Ishikawa (cell line): ENCODE measurements at regions not wholly inside any gene's neighbourhood (a gene's known extent, or its start where the extent isn't known, plus 50 kb on each side); places are given as distances from the start of the nearest gene placed in this dataset.

Source experiments
- CEBPB ChIP-seq: IDR thresholded peaks from 2 replicates; pipeline ENCODE4 v1.6.1; 2012
- CREB1 ChIP-seq: IDR thresholded peaks from 2 replicates; pipeline ENCODE4 v1.6.1; 2012; ENCODE audit warnings: low read depth
- EGR1 ChIP-seq: IDR thresholded peaks from 2 replicates; pipeline ENCODE4 v1.6.1; 2012
- EP300 ChIP-seq: IDR thresholded peaks from 2 replicates; pipeline ENCODE4 v1.6.1; 2012; ENCODE audit warnings: borderline replicate concordance
- FOXM1 ChIP-seq: IDR thresholded peaks from 2 replicates; pipeline ENCODE4 v1.6.1; 2012; ENCODE audit warnings: low read depth, borderline replicate concordance
- NFIC ChIP-seq: IDR thresholded peaks from 2 replicates; pipeline ENCODE4 v1.6.1; 2012
- RAD21 ChIP-seq: IDR thresholded peaks from 2 replicates; pipeline ENCODE4 v1.6.1; 2012; ENCODE audit warnings: low read depth
- REST ChIP-seq: IDR thresholded peaks from 2 replicates; pipeline ENCODE4 v1.6.1; 2012; ENCODE audit warnings: low read depth, mild to moderate bottlenecking
- TAF1 ChIP-seq: IDR thresholded peaks from 2 replicates; pipeline ENCODE4 v1.6.1; 2012; ENCODE audit warnings: low read depth, mild to moderate bottlenecking
- TCF12 ChIP-seq: IDR thresholded peaks from 2 replicates; pipeline ENCODE4 v1.6.1; 2012; ENCODE audit warnings: low read depth
- YY1 ChIP-seq: IDR thresholded peaks from 2 replicates; pipeline ENCODE4 v1.6.1; 2012; ENCODE audit warnings: low read depth
- ZBTB7A ChIP-seq: IDR thresholded peaks from 2 replicates; pipeline ENCODE4 v1.6.1; 2012; ENCODE audit warnings: low read depth
- TF ChIP-seq, protein P1 (sequence below): IDR thresholded peaks from 2 replicates; pipeline ENCODE4 v1.6.1; 2012
- TF ChIP-seq, protein P2 (sequence below): IDR thresholded peaks from 2 replicates; pipeline ENCODE4 v1.6.1; 2012

- TF ChIP-seq RAD21 (no peak), CREB1 (no peak), EP300 (no peak), YY1 (no peak), ZBTB7A (no peak), EGR1 (no peak), NFIC (no peak), CEBPB (no peak), FOXM1 (no peak), REST (no peak), TCF12 (no peak), TAF1 (no peak)
- TF ChIP-seq, protein P1, sequence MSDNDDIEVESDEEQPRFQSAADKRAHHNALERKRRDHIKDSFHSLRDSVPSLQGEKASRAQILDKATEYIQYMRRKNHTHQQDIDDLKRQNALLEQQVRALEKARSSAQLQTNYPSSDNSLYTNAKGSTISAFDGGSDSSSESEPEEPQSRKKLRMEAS, result no peak
- TF ChIP-seq, protein P2, sequence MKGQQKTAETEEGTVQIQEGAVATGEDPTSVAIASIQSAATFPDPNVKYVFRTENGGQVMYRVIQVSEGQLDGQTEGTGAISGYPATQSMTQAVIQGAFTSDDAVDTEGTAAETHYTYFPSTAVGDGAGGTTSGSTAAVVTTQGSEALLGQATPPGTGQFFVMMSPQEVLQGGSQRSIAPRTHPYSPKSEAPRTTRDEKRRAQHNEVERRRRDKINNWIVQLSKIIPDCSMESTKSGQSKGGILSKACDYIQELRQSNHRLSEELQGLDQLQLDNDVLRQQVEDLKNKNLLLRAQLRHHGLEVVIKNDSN, result no peak
Observed at GRCh38 chr12:92226961-92227360, 81.3 kb upstream of the BTG1 start.
